Psoas muscle (tissue), 7 donors: ENCODE measurements at regions not wholly inside any gene's neighbourhood (a gene's known extent, or its start where the extent isn't known, plus 50 kb on each side); places are given as distances from the start of the nearest gene placed in this dataset.

Experiments used
- ATAC-seq, 4 donors: fragments of 200-7000 bp; cut with Tn5 transposase; one replicate each; pipeline ENCODE4 v1.9.1; 2020; ENCODE audit warnings: moderate library complexity in 3 of 4, mild to moderate bottlenecking in 2 of 4
- DNase-seq, 2 donors: peaks; one replicate each; pipeline ENCODE4 v3.0.0-alpha.2; 2020
- H3K27ac ChIP-seq: fragments of 200-600 bp; one replicate; pipeline ENCODE4 v1.8.0; 2022
- H3K27me3 ChIP-seq, 3 donors: fragments of 200-600 bp in 1 of 3; one replicate each; pipeline versions ENCODE4 v1.6.1 to v1.8.0; 2013 to 2022; ENCODE audit warnings: low read length in 2 of 3, mild to moderate bottlenecking in 2 of 3, moderate library complexity in 1 of 3; ENCODE audit not compliant: insufficient read depth in 3 of 3
- H3K36me3 ChIP-seq, 2 donors: fragments of 200-600 bp in 1 of 2; one replicate each; pipeline versions ENCODE4 v1.6.1 to v1.8.0; 2013 to 2022; ENCODE audit warnings: low read depth in 1 of 2, mild to moderate bottlenecking in 1 of 2, moderate library complexity in 1 of 2; ENCODE audit not compliant: insufficient read depth in 1 of 2
- H3K4me1 ChIP-seq: fragments of 200-600 bp; one replicate; pipeline ENCODE4 v1.8.0; 2022
- H3K4me3 ChIP-seq: fragments of 200-600 bp; one replicate; pipeline ENCODE4 v1.8.0; 2022; ENCODE audit warnings: mild to moderate bottlenecking
- H3K9me3 ChIP-seq: fragments of 200-600 bp; one replicate; pipeline ENCODE4 v1.8.0; 2022
- CTCF ChIP-seq: fragments of 200-600 bp; IDR thresholded peaks from one replicate; pipeline ENCODE4 v1.8.0; 2022; ENCODE audit warnings: antibody characterized with exemption
- WGBS, 3 donors: extraction: QIAGEN DNeasy Blood & Tissue Kit; methylation state at CpG; one replicate each; pipeline versions ENCODE4 v1.1.6 to v1.1.7; 2013; 5-methylcytosine and 5-hydroxymethylcytosine counted together
- intact Hi-C, 2 donors: fragments of 100-400 bp; cut with DNase I; formaldehyde crosslinking; loops; one replicate each; pipeline versions ENCODE4 v1.11.0 to v1.14.2; 2022
- donor health status: healthy with polysubstance abuse.
- donor health status: DM: no; HTN: no; CAD: no; lungs with moderate emphysema.
- donor health status: Bipolar disorder and iron deficiency.
- donor health status: healthy.
- donor health status: DM: yes; HTN: yes; CAD: no.
- donor health status: DM: no; HTN: no; CAD: no.
- donor health status: DM: yes; HTN: yes; CAD: no.

GRCh38 chr13:76778853-76779252 lies 107.4 kb downstream of the KCTD12 start:
- no peaks in the 10 kb centered on the region for H3K36me3 ChIP-seq
- no peak overlapping the region for H3K27ac ChIP-seq
- no peak for DNase-seq
- TF ChIP-seq CTCF = no peak
- ATAC-seq = no peak
- no peaks in the 10 kb centered on the region for H3K9me3 ChIP-seq
- no peaks in the 10 kb centered on the region for H3K27me3 ChIP-seq
- H3K4me1 ChIP-seq = no peaks in the 10 kb centered on the region
- intact Hi-C loops = no loop called here
- no peak overlapping the region for H3K4me3 ChIP-seq

- Histone ChIP-seq H3K36me3 (no peaks in the 10 kb centered on the region), H3K9me3 (no peaks in the 10 kb centered on the region), H3K27ac (no peak overlapping the region), H3K4me3 (no peak overlapping the region), H3K27me3 (no peaks in the 10 kb centered on the region), H3K4me1 (no peaks in the 10 kb centered on the region)
- intact Hi-C loops = no loop called here
- no peak for DNase-seq
- no peak for ATAC-seq
- TF ChIP-seq CTCF = no peak
- 91 to 97% (median 93%) methylated on average over 1 of the region's 1 CpG for WGBS, 3 donors
These were observed 109.1 kb downstream of the KCTD12 start for GRCh38 chr13:76777096-76777495.

GRCh38 chr13:76775088-76775740 lies 111.0 kb downstream of the KCTD12 start:
- 81 to 86% (median 82%) methylated on average over 3 of the region's 3 CpGs for WGBS, 3 donors
- Histone ChIP-seq H3K27me3 (no peaks in the 10 kb centered on the region), H3K36me3 (no peaks in the 10 kb centered on the region), H3K4me1 (no peaks in the 10 kb centered on the region), H3K4me3 (no peak overlapping the region), H3K9me3 (no peaks in the 10 kb centered on the region), H3K27ac (no peak overlapping the region)
- DNase-seq = no peak
- no peak for TF ChIP-seq CTCF
- intact Hi-C loops = no loop called here
- no peak for ATAC-seq

- H3K27ac ChIP-seq = no peak overlapping the region
- ATAC-seq (no peak), DNase-seq (no peak)
- no peaks in the 10 kb centered on the region for H3K36me3 ChIP-seq
- no peaks in the 10 kb centered on the region for H3K9me3 ChIP-seq
- 74 to 78% (median 77%) methylated on average over 5 of the region's 5 CpGs for WGBS, 3 donors
- H3K4me3 ChIP-seq = no peak overlapping the region
- intact Hi-C loops = no loop called here
- no peaks in the 10 kb centered on the region for H3K27me3 ChIP-seq
- no peaks in the 10 kb centered on the region for H3K4me1 ChIP-seq
- no peak for TF ChIP-seq CTCF
These were observed 112.6 kb downstream of the KCTD12 start for GRCh38 chr13:76773448-76774094.

GRCh38 chr13:76772241-76772640 lies 114.0 kb downstream of the KCTD12 start:
- Histone ChIP-seq H3K36me3 (no peaks in the 10 kb centered on the region), H3K4me3 (no peak overlapping the region), H3K27me3 (no peaks in the 10 kb centered on the region), H3K27ac (no peak overlapping the region), H3K9me3 (no peaks in the 10 kb centered on the region), H3K4me1 (no peaks in the 10 kb centered on the region)
- DNase-seq (no peak), ATAC-seq (no peak)
- WGBS, 3 donors = 97 to 98% (median 98%) methylated on average over 1 of the region's 1 CpG
- no peak for TF ChIP-seq CTCF
- intact Hi-C loops = no loop called here
